PC-3 (cell line): ENCODE measurements at regions not wholly inside any gene's neighbourhood (a gene's known extent, or its start where the extent isn't known, plus 50 kb on each side); places are given as distances from the start of the nearest gene placed in this dataset.

Source experiments
- ATAC-seq: fragments of 200-7000 bp; cut with Tn5 transposase; 2 replicates; pipeline ENCODE4 v1.9.1; 2020; ENCODE audit warnings: mild to moderate bottlenecking, moderate library complexity
- BruUV-seq: library from RNA; stranded (reverse); fragments of 400-500 nt; replicated peaks from 2 replicates; lab custom pipeline; 2021; lab: Mats Ljungman, UMichigan
- CTCF ChIA-PET: fragments of 300-600 bp; sonication (Branson Sonifier 250); formaldehyde crosslinking; loops from one replicate; lab custom pipeline; 2022; ENCODE audit warnings: antibody characterized with exemption; lab: Charles Lee
- POLR2A ChIA-PET: fragments of 300-600 bp; sonication (Branson Sonifier 250); formaldehyde crosslinking; loops from one replicate; lab custom pipeline; 2022; ENCODE audit warnings: antibody characterized with exemption; ENCODE audit not compliant: unreplicated experiment; lab: Charles Lee
- DNase-seq: peaks from one replicate; pipeline ENCODE4 v3.0.0-alpha.2; 2015
- H2AFZ ChIP-seq: fragments of 300-600 bp; sonication (generic); 2 replicates; pipeline ENCODE4 v1.6.0; 2016; ENCODE audit warnings: antibody characterized with exemption, low read length
- H3F3A ChIP-seq: fragments of 300-600 bp; sonication (generic); one replicate; pipeline ENCODE4 v1.6.0; 2017; ENCODE audit warnings: antibody characterized with exemption, low read length, control low read depth, mild to moderate bottlenecking; ENCODE audit not compliant: unreplicated experiment
- H3K27ac ChIP-seq: fragments of 300-600 bp; sonication (generic); 2 replicates; pipeline ENCODE4 v1.5.1; 2016; ENCODE audit warnings: mild to moderate bottlenecking, low read length
- H3K27me3 ChIP-seq: fragments of 300-600 bp; sonication (generic); 2 replicates; pipeline ENCODE4 v1.6.1; 2016; ENCODE audit warnings: low read length, mixed read lengths
- H3K36me3 ChIP-seq: fragments of 300-600 bp; sonication (generic); 2 replicates; pipeline ENCODE4 v1.6.1; 2016; ENCODE audit warnings: low read depth, mixed run types, low read length, mixed read lengths
- H3K4me1 ChIP-seq: fragments of 300-600 bp; sonication (generic); 2 replicates; pipeline ENCODE4 v1.5.1; 2016; ENCODE audit warnings: low read length; ENCODE audit not compliant: insufficient read depth
- H3K4me2 ChIP-seq: fragments of 300-600 bp; sonication (generic); 2 replicates; pipeline ENCODE4 v1.6.0; 2016; ENCODE audit warnings: low read length
- H3K4me3 ChIP-seq: fragments of 300-600 bp; sonication (generic); 2 replicates; pipeline ENCODE4 v1.5.1; 2016; ENCODE audit warnings: mild to moderate bottlenecking, low read length, mixed read lengths
- H3K79me2 ChIP-seq: fragments of 300-600 bp; sonication (generic); 2 replicates; pipeline ENCODE4 v1.6.1; 2017; ENCODE audit warnings: low read length, mixed read lengths
- H3K9ac ChIP-seq: fragments of 300-600 bp; sonication (generic); 2 replicates; pipeline ENCODE4 v1.6.0; 2016; ENCODE audit warnings: mild to moderate bottlenecking, low read length
- H3K9me2 ChIP-seq: fragments of 300-600 bp; sonication (generic); replicated peaks from 2 replicates; pipeline ENCODE4 v1.6.1; 2016; ENCODE audit warnings: mixed run types, low read length, mixed read lengths
- H3K9me3 ChIP-seq: fragments of 300-600 bp; sonication (generic); 2 replicates; pipeline ENCODE4 v1.6.1; 2016; ENCODE audit warnings: low read length, mixed read lengths
- H4K20me1 ChIP-seq: fragments of 300-600 bp; sonication (generic); 2 replicates; pipeline ENCODE4 v1.6.1; 2016; ENCODE audit warnings: low read length, mixed read lengths
- CTCF ChIP-seq: fragments of 300-600 bp; sonication (generic); conservative IDR thresholded peaks from 2 replicates; pipeline ENCODE4 v1.5.1; 2017; ENCODE audit warnings: antibody characterized with exemption, low read depth, mild to moderate bottlenecking, low read length
- EZH2 ChIP-seq: fragments of 300-600 bp; sonication (generic); IDR thresholded peaks from one replicate; pipeline ENCODE4 v1.6.1; 2017; ENCODE audit warnings: antibody characterized with exemption, mild to moderate bottlenecking, low read length; ENCODE audit not compliant: unreplicated experiment
- EZH2phosphoT487 ChIP-seq: fragments of 300-600 bp; sonication (generic); IDR thresholded peaks from 2 replicates; pipeline ENCODE4 v1.6.1; 2018; ENCODE audit warnings: mild to moderate bottlenecking, antibody characterized with exemption, low read length, borderline replicate concordance
- intact Hi-C: fragments of 100-400 bp; cut with micrococcal nuclease; formaldehyde crosslinking; loops from 2 replicates; pipeline ENCODE4 v1.9.0; 2023

- BruUV-seq, result no TSS peak
- Histone ChIP-seq H3K9me2 (no peaks in the 10 kb centered on the region), H3K4me2 (no peak overlapping the region), H4K20me1 (no peaks in the 10 kb centered on the region), H3K36me3 (no peaks in the 10 kb centered on the region), H3K79me2 (no peaks in the 10 kb centered on the region), H3K4me3 (no peak overlapping the region), H2AFZ (no peak overlapping the region), H3K9ac (no peak overlapping the region), H3F3A (no peaks in the 10 kb centered on the region), H3K27ac (no peak overlapping the region), H3K9me3 (0 out of 2 replicates have a peak, but pooled peaks cover 2% of the 10 kb centered on the region), H3K4me1 (no peaks in the 10 kb centered on the region; the same call in 1 of the 2 replicates), H3K27me3 (no peaks in the 10 kb centered on the region)
- POLR2A ChIA-PET, result no interaction called here
- intact Hi-C loops, result no loop called here
- DNase-seq, result no peak
- TF ChIP-seq EZH2phosphoT487, result no peak
- no peak for TF ChIP-seq CTCF
- no peak for TF ChIP-seq EZH2
- CTCF ChIA-PET, result no interaction called here
- no peak for ATAC-seq
Measured at GRCh38 chr20:11076434-11077105, 402.8 kb upstream of the JAG1 start.

GRCh38 chr20:11077226-11077625 lies 403.4 kb upstream of the JAG1 start:
- intact Hi-C loops, result no loop called here
- CTCF ChIA-PET, result no interaction called here
- Histone ChIP-seq H3K4me3 (no peak overlapping the region), H3K4me2 (no peak overlapping the region), H3F3A (no peaks in the 10 kb centered on the region), H3K79me2 (no peaks in the 10 kb centered on the region), H3K9me2 (no peaks in the 10 kb centered on the region), H3K9me3 (no peaks in the 10 kb centered on the region), H3K27ac (no peak overlapping the region), H3K36me3 (no peaks in the 10 kb centered on the region), H3K4me1 (no peaks in the 10 kb centered on the region; the same call in 1 of the 2 replicates), H2AFZ (no peak overlapping the region), H3K9ac (no peak overlapping the region), H4K20me1 (no peaks in the 10 kb centered on the region), H3K27me3 (no peaks in the 10 kb centered on the region)
- ATAC-seq (no peak), DNase-seq (no peak)
- no peak for TF ChIP-seq EZH2
- no peak for TF ChIP-seq CTCF
- no peak for TF ChIP-seq EZH2phosphoT487
- no TSS peak for BruUV-seq
- POLR2A ChIA-PET, result no interaction called here

- no peak for DNase-seq
- Histone ChIP-seq H3K79me2 (no peaks in the 10 kb centered on the region), H3K9me2 (no peaks in the 10 kb centered on the region), H4K20me1 (no peaks in the 10 kb centered on the region), H3K9me3 (no peaks in the 10 kb centered on the region), H3K27ac (no peak overlapping the region), H3K9ac (no peak overlapping the region), H2AFZ (no peak overlapping the region), H3K27me3 (no peaks in the 10 kb centered on the region), H3K4me2 (no peak overlapping the region), H3K4me1 (peaks cover 11% of the 10 kb centered on the region), H3K36me3 (no peaks in the 10 kb centered on the region), H3F3A (no peaks in the 10 kb centered on the region), H3K4me3 (no peak overlapping the region)
- no peak for TF ChIP-seq EZH2phosphoT487
- TF ChIP-seq EZH2, result no peak
- no peak for TF ChIP-seq CTCF
- CTCF ChIA-PET, result interaction anchor here (1.0 kb wide), 1 partner anchor 99 kb away, joined by 3 read pairs; no protein-coding TSS in a partner anchor
- no peak for ATAC-seq
- POLR2A ChIA-PET, result no interaction called here
- BruUV-seq, result no TSS peak
- intact Hi-C loops, result no loop called here
Measured at GRCh38 chr20:11080010-11080409, 406.2 kb upstream of the JAG1 start.
